Neural cell (in vitro differentiated cells): ENCODE measurements at regions not wholly inside any gene's neighbourhood (a gene's known extent, or its start where the extent isn't known, plus 50 kb on each side); places are given as distances from the start of the nearest gene placed in this dataset.

ENCODE experiments used
- H2AFZ ChIP-seq: fragments of 200-600, 300-800 bp; sonication (generic), shearing (Covaris generic); 2 replicates; pipeline ENCODE4 v1.6.0; 2014; ENCODE audit warnings: low read depth, mild to moderate bottlenecking, antibody characterized with exemption, low read length, moderate library complexity
- H3F3A ChIP-seq: fragments of 200-600 bp; shearing (Covaris generic); 2 replicates; pipeline ENCODE4 v1.6.1; 2016; ENCODE audit warnings: mild to moderate bottlenecking, moderate library complexity, mixed read lengths, antibody characterized with exemption, low read length; ENCODE audit not compliant: insufficient read depth, poor library complexity, severe bottlenecking
- H3K27ac ChIP-seq: fragments of 200-600, 300-800 bp; sonication (generic), shearing (Covaris generic); 2 replicates; pipeline ENCODE4 v1.5.1; 2014; ENCODE audit warnings: mild to moderate bottlenecking, low read length, moderate library complexity
- H3K27me3 ChIP-seq: fragments of 300-800, 200-600 bp; sonication (generic), shearing (Covaris generic); 2 replicates; pipeline ENCODE4 v1.6.0; 2014; ENCODE audit warnings: mild to moderate bottlenecking, low read depth, low read length, moderate library complexity; ENCODE audit not compliant: insufficient read depth
- H3K36me3 ChIP-seq: fragments of 300-800, 200-600 bp; sonication (generic), shearing (Covaris generic); 2 replicates; pipeline ENCODE4 v1.5.1; 2014; ENCODE audit warnings: mild to moderate bottlenecking, antibody characterized with exemption, low read length, moderate library complexity; ENCODE audit not compliant: insufficient read depth
- H3K4me2 ChIP-seq: fragments of 300-800, 200-600 bp; sonication (generic), shearing (Covaris generic); 2 replicates; pipeline ENCODE4 v1.6.0; 2014; ENCODE audit warnings: mild to moderate bottlenecking, low read length
- H3K4me3 ChIP-seq: fragments of 300-800, 200-600 bp; sonication (generic), shearing (Covaris generic); 2 replicates; pipeline ENCODE4 v1.5.1; 2014; ENCODE audit warnings: mild to moderate bottlenecking, low read length, moderate library complexity
- H3K79me2 ChIP-seq: fragments of 200-600 bp; shearing (Covaris generic); replicated peaks from 2 replicates; pipeline ENCODE4 v1.6.0; 2014; ENCODE audit warnings: mild to moderate bottlenecking, low read length, moderate library complexity; ENCODE audit not compliant: insufficient read depth
- H3K9ac ChIP-seq: fragments of 300-800, 200-600 bp; sonication (generic), shearing (Covaris generic); 2 replicates; pipeline ENCODE4 v1.6.1; 2016; ENCODE audit warnings: mild to moderate bottlenecking, low read length, mixed read lengths
- H3K9me2 ChIP-seq: fragments of 200-600 bp; shearing (Covaris generic); 2 replicates; pipeline ENCODE4 v1.6.1; 2016; ENCODE audit warnings: mild to moderate bottlenecking, low read length, mixed read lengths; ENCODE audit not compliant: insufficient read depth
- H3K9me3 ChIP-seq: fragments of 200-600, 300-800 bp; sonication (generic), shearing (Covaris generic); 2 replicates; pipeline ENCODE4 v1.6.1; 2016; ENCODE audit warnings: mild to moderate bottlenecking, mixed run types, low read length, moderate library complexity, mixed read lengths
- H4K20me1 ChIP-seq: fragments of 200-600 bp; shearing (Covaris generic); 2 replicates; pipeline ENCODE4 v1.6.1; 2016; ENCODE audit warnings: mild to moderate bottlenecking, mixed run types; ENCODE audit not compliant: insufficient read depth
- EP300 ChIP-seq: fragments of 450-650 bp; conservative IDR thresholded peaks from 2 replicates; pipeline ENCODE4 v1.6.1; 2014; ENCODE audit warnings: antibody characterized with exemption, mild to moderate bottlenecking, moderate library complexity; ENCODE audit not compliant: poor library complexity, severe bottlenecking
- EZH2 ChIP-seq: fragments of 200-600, 300-800 bp; shearing (Covaris generic), sonication (generic); IDR thresholded peaks from 2 replicates; pipeline ENCODE4 v1.6.1; 2014; ENCODE audit warnings: antibody characterized with exemption, low read length, borderline replicate concordance, mild to moderate bottlenecking; ENCODE audit not compliant: insufficient read depth, poor library complexity, severe bottlenecking
- MXI1 ChIP-seq: fragments of 450-650 bp; conservative IDR thresholded peaks from 2 replicates; pipeline ENCODE4 v1.6.1; 2014; ENCODE audit warnings: antibody characterized with exemption, mild to moderate bottlenecking; ENCODE audit not compliant: poor library complexity, severe bottlenecking
- POLR2AphosphoS5 ChIP-seq: IDR thresholded peaks from 2 replicates; pipeline ENCODE4 v1.6.1; 2012
- RAD21 ChIP-seq: fragments of 450-650 bp; conservative IDR thresholded peaks from 2 replicates; pipeline ENCODE4 v1.6.1; 2014; ENCODE audit warnings: antibody characterized with exemption, mild to moderate bottlenecking, moderate library complexity
- SMC3 ChIP-seq: fragments of 450-650 bp; conservative IDR thresholded peaks from 2 replicates; pipeline ENCODE4 v1.6.1; 2014; ENCODE audit warnings: antibody characterized with exemption, mild to moderate bottlenecking, moderate library complexity; ENCODE audit not compliant: poor library complexity
- TAF1 ChIP-seq: IDR thresholded peaks from 2 replicates; pipeline ENCODE4 v1.6.1; 2012; ENCODE audit warnings: low read depth
- TF ChIP-seq, protein P1 (sequence below): fragments of 450-650 bp; IDR thresholded peaks from 2 replicates; pipeline ENCODE4 v1.5.1; 2014; ENCODE audit warnings: antibody characterized with exemption, mild to moderate bottlenecking, moderate library complexity; ENCODE audit not compliant: poor library complexity, severe bottlenecking
- TF ChIP-seq, protein P2 (sequence below): IDR thresholded peaks from 2 replicates; pipeline ENCODE4 v1.6.1; 2012; ENCODE audit warnings: borderline replicate concordance

DNA sequence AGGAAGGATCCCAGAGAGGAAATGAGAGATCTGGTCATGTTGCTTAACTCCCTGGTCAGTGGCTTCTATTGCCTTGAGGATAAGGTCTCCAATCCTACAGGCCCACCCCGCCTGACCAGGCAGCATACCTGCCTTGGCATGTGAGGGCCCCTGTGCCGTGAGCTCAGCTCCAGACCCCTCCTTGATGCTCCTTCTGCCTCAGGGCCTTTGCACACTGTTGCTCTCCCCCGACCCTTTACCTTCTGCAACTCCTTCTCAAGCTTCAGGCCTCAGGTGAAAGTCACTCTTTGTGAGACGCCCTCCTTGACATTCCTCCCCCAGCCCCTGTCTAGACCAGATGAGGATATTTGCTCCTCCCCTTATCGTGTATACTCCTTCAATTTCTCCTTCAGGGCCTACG, 62.8 kb downstream of the FAM241B start:
- Histone ChIP-seq H3K79me2 (no peaks in the 10 kb centered on the region), H3K4me3 (no peak overlapping the region), H3K9me3 (no peaks in the 10 kb centered on the region), H2AFZ (no peak overlapping the region), H3K4me2 (no peak overlapping the region), H4K20me1 (no peaks in the 10 kb centered on the region), H3F3A (no peaks in the 10 kb centered on the region), H3K9ac (no peak overlapping the region), H3K36me3 (no peaks in the 10 kb centered on the region), H3K9me2 (no peaks in the 10 kb centered on the region), H3K27me3 (no peaks in the 10 kb centered on the region), H3K27ac (no peak overlapping the region)
- no peak for TF ChIP-seq TAF1
- TF ChIP-seq, protein P1, sequence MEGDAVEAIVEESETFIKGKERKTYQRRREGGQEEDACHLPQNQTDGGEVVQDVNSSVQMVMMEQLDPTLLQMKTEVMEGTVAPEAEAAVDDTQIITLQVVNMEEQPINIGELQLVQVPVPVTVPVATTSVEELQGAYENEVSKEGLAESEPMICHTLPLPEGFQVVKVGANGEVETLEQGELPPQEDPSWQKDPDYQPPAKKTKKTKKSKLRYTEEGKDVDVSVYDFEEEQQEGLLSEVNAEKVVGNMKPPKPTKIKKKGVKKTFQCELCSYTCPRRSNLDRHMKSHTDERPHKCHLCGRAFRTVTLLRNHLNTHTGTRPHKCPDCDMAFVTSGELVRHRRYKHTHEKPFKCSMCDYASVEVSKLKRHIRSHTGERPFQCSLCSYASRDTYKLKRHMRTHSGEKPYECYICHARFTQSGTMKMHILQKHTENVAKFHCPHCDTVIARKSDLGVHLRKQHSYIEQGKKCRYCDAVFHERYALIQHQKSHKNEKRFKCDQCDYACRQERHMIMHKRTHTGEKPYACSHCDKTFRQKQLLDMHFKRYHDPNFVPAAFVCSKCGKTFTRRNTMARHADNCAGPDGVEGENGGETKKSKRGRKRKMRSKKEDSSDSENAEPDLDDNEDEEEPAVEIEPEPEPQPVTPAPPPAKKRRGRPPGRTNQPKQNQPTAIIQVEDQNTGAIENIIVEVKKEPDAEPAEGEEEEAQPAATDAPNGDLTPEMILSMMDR, result no peak
- TF ChIP-seq EP300, result no peak
- no peak for TF ChIP-seq MXI1
- TF ChIP-seq EZH2, result no peak
- TF ChIP-seq, protein P2, sequence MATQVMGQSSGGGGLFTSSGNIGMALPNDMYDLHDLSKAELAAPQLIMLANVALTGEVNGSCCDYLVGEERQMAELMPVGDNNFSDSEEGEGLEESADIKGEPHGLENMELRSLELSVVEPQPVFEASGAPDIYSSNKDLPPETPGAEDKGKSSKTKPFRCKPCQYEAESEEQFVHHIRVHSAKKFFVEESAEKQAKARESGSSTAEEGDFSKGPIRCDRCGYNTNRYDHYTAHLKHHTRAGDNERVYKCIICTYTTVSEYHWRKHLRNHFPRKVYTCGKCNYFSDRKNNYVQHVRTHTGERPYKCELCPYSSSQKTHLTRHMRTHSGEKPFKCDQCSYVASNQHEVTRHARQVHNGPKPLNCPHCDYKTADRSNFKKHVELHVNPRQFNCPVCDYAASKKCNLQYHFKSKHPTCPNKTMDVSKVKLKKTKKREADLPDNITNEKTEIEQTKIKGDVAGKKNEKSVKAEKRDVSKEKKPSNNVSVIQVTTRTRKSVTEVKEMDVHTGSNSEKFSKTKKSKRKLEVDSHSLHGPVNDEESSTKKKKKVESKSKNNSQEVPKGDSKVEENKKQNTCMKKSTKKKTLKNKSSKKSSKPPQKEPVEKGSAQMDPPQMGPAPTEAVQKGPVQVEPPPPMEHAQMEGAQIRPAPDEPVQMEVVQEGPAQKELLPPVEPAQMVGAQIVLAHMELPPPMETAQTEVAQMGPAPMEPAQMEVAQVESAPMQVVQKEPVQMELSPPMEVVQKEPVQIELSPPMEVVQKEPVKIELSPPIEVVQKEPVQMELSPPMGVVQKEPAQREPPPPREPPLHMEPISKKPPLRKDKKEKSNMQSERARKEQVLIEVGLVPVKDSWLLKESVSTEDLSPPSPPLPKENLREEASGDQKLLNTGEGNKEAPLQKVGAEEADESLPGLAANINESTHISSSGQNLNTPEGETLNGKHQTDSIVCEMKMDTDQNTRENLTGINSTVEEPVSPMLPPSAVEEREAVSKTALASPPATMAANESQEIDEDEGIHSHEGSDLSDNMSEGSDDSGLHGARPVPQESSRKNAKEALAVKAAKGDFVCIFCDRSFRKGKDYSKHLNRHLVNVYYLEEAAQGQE, result no peak
- no peak for TF ChIP-seq RAD21
- TF ChIP-seq POLR2AphosphoS5, result no peak
- no peak for TF ChIP-seq SMC3

DNA sequence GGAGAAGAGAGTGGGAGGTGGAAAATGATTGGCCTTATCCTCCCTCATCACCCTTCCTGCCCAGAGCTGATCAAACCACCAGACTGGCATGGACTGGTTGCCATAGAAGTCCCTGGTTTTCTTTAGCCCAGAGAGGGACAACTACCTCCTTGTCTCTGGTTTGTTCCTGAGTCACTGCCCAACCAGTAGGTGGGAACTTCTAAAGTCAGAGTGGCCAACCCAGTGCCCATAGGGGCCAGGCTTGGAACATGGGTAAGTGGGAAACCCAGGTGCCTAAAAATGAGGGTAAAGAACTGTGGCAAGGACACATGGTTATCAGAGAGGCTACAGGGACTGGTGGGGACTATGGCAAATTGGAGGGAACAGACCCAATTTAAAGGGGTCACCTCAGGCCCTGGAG, 63.8 kb downstream of the FAM241B start:
- no peaks in the 10 kb centered on the region for H3K9me2 ChIP-seq
- H3K27ac ChIP-seq, result no peak overlapping the region
- TF ChIP-seq EP300 (no peak), MXI1 (no peak), EZH2 (no peak), POLR2AphosphoS5 (no peak), TAF1 (no peak), RAD21 (no peak), SMC3 (no peak)
- TF ChIP-seq, protein P1, result no peak
- TF ChIP-seq, protein P2, result no peak
- no peak overlapping the region for H3K4me2 ChIP-seq
- no peak overlapping the region for H3K4me3 ChIP-seq
- H3K9me3 ChIP-seq, result no peaks in the 10 kb centered on the region
- H3K9ac ChIP-seq, result no peak overlapping the region
- no peak overlapping the region for H2AFZ ChIP-seq
- H3K79me2 ChIP-seq, result no peaks in the 10 kb centered on the region
- no peaks in the 10 kb centered on the region for H3K27me3 ChIP-seq
- H3F3A ChIP-seq, result no peaks in the 10 kb centered on the region
- H3K36me3 ChIP-seq, result no peaks in the 10 kb centered on the region
- H4K20me1 ChIP-seq, result no peaks in the 10 kb centered on the region
